GM18858 (cell line): ENCODE measurements at regions not wholly inside any gene's neighbourhood (a gene's known extent, or its start where the extent isn't known, plus 50 kb on each side); places are given as distances from the start of the nearest gene placed in this dataset.

ENCODE experiments used
- ATAC-seq: cut with Tn5 transposase; IDR thresholded peaks from one replicate; pipeline ENCODE4 v1.9.1; 2021; ENCODE audit not compliant: unreplicated experiment

GRCh38 chr6:168837254-168838036, 396.5 kb downstream of the SMOC2 start:
- ATAC-seq = no peak

GRCh38 chr6:168835991-168836390, 395.0 kb downstream of the SMOC2 start:
- ATAC-seq = no peak

GRCh38 chr6:168834801-168835200, 393.8 kb downstream of the SMOC2 start:
- ATAC-seq = no peak

- ATAC-seq = no peak
These were observed 393.1 kb downstream of the SMOC2 start for GRCh38 chr6:168834042-168834587.

- ATAC-seq = no peak
These were observed 387.8 kb downstream of the SMOC2 start for GRCh38 chr6:168828800-168829199.

- ATAC-seq = no peak
These were observed 387.1 kb downstream of the SMOC2 start for GRCh38 chr6:168828035-168828434.

GRCh38 chr6:168827586-168827871, 386.5 kb downstream of the SMOC2 start:
- no peak for ATAC-seq

GRCh38 chr6:168826726-168827585, 386.0 kb downstream of the SMOC2 start:
- ATAC-seq = no peak

- no peak for ATAC-seq
These were observed 385.1 kb downstream of the SMOC2 start for GRCh38 chr6:168826078-168826390.

- no peak for ATAC-seq
These were observed 384.5 kb downstream of the SMOC2 start for GRCh38 chr6:168825226-168826077.

- no peak for ATAC-seq
These were observed 382.6 kb downstream of the SMOC2 start for GRCh38 chr6:168823397-168824212.

GRCh38 chr6:168822376-168822775, 381.4 kb downstream of the SMOC2 start:
- no peak for ATAC-seq

GRCh38 chr6:168819546-168819945, 378.6 kb downstream of the SMOC2 start:
- no peak for ATAC-seq

- no peak for ATAC-seq
These were observed 376.7 kb downstream of the SMOC2 start for GRCh38 chr6:168817558-168818159.

- no peak for ATAC-seq
These were observed 374.2 kb downstream of the SMOC2 start for GRCh38 chr6:168815229-168815628.

- no peak for ATAC-seq
These were observed 367.2 kb downstream of the SMOC2 start for GRCh38 chr6:168808232-168808631.

GRCh38 chr6:168804331-168804730, 363.3 kb downstream of the SMOC2 start:
- no peak for ATAC-seq

GRCh38 chr6:168803874-168804273, 362.9 kb downstream of the SMOC2 start:
- no peak for ATAC-seq

- ATAC-seq = no peak
These were observed 358.1 kb downstream of the SMOC2 start for GRCh38 chr6:168799067-168799466.

- no peak for ATAC-seq
These were observed 355.1 kb downstream of the SMOC2 start for GRCh38 chr6:168796106-168796505.
